GF-D8 (cell line): ENCODE measurements at regions not wholly inside any gene's neighbourhood (a gene's known extent, or its start where the extent isn't known, plus 50 kb on each side); places are given as distances from the start of the nearest gene placed in this dataset.
A peak's percentile ranks its signal among the peaks of the same experiment; 100 is the strongest.

Experiments
- DNase-seq: peaks from one replicate; lab custom pipeline; 2025; lab: John Stamatoyannopoulos, UW

GRCh38 chr5:10173716-10174115 is 76.0 kb downstream of the ATPSCKMT start:
- peak; percentile 66 for DNase-seq

GRCh38 chr5:10172247-10172646 is 77.4 kb downstream of the ATPSCKMT start:
- no peak for DNase-seq

GRCh38 chr5:10169359-10169758 is 80.3 kb downstream of the ATPSCKMT start:
- DNase-seq = no peak

- DNase-seq = no peak
These were observed 81.4 kb downstream of the ATPSCKMT start for GRCh38 chr5:10168254-10168653.

- no peak for DNase-seq
These were observed 81.9 kb downstream of the ATPSCKMT start for GRCh38 chr5:10167806-10168205.

- no peak for DNase-seq
These were observed 83.3 kb downstream of the ATPSCKMT start for GRCh38 chr5:10166392-10166791.

- DNase-seq = no peak
These were observed 87.2 kb downstream of the ATPSCKMT start for GRCh38 chr5:10162468-10162867.

- no peak for DNase-seq
These were observed 87.9 kb downstream of the ATPSCKMT start for GRCh38 chr5:10161778-10162177.

GRCh38 chr5:10160241-10160640 is 89.4 kb downstream of the ATPSCKMT start:
- DNase-seq = no peak

DNA sequence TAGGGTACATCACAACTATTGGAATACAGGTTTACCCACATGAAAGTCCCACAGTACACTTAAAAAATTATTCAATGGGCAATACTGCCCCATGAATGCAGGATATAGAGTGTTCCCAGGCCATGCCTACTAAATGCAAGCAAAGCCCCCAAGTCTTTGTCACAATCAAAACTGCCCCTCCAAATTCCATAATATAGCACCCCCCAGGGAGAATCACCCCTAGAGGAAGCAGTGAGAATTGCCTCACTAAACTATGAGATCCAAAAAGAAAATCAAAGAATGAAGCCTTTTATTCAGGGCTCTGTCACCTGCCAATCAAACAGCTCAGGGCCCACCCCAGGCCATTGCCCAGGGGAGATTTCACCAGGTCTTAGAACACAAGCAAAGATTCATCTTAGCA is 90.8 kb downstream of the ATPSCKMT start:
- no peak for DNase-seq

DNA sequence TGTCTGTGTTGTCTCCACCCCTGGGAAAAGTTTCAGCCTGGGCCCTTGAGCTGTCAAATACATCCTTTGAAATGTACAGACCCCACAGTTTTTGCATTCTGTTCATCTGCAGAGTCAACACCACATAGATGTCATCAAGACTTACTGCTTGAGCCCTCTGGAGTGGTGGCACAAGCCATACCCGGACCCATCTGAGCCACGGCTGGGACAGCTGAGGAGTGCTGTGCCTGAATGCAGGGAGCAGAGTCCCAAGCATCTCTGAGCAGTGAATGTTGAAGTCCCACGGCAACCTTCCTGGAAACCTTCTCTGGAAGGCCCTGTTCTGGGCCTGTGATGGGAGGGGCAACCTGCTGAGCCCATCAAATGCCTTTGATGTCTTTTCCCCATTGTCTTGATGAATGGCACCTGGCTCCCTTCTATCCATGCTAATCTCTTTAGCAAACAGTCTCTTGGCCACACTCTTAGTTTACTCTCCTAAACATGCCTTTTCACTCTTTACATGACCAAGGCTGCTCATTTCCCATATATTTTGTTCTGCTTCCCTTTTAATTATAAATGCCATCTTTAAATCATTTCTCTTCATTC is 92.5 kb downstream of the ATPSCKMT start:
- DNase-seq = no peak

DNA sequence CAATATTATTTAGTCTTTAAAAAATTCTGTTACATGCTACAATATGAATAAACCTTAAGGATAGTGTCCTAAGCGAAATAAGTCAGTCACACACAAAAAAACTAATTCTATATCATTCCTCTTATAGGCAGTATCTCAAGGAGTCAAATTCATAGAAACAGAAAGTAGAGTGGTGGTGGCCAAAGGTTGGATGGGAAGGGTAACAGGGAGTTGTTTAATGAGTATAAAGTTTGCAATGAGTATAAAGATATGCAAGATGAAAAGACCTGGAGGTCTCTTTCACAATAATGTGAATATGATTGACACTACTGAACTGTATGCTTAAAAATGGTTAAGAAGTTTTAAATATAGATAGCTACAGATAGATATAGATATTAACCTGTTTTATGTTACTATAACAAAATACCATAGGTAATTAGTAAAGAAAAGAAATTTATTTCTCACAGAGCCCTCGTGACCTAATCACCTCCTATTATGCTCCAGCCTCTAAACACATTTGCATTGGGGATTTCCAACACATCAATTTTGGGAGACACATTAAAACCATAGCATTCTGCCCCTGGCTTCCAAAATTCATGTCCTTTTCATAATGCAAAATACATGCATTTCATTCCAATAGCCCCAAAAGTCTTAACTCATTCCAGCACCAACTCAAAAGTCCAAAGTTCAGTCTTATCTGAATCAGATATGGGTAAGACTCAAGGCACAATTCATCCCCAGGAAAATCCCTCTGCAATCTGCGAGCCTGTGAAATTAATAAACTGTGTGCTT is 93.6 kb downstream of the ATPSCKMT start:
- DNase-seq = no peak

- no peak for DNase-seq
These were observed 95.7 kb downstream of the ATPSCKMT start for GRCh38 chr5:10153808-10154537.

- no peak for DNase-seq
These were observed 96.3 kb downstream of the ATPSCKMT start for GRCh38 chr5:10153394-10153793.

DNA sequence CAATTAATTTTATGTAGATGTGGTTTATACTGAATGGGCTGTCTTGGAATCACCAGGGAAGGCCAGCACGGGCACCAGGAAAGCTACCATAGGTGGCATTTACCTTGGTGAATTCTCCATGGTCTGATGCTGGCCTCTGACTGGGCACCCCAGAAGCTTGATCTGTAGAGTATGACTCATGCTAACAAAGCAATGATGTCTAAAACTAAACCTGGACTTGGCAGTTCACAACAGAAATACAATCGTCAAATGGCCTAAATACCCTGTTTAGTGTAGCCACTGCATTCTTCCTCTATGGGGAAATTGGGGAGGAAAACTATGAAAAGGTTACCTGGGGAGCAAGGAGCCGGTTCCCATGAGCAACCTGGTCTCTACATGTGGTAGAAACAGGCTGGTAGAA is 98.0 kb downstream of the ATPSCKMT start:
- DNase-seq = no peak

DNA sequence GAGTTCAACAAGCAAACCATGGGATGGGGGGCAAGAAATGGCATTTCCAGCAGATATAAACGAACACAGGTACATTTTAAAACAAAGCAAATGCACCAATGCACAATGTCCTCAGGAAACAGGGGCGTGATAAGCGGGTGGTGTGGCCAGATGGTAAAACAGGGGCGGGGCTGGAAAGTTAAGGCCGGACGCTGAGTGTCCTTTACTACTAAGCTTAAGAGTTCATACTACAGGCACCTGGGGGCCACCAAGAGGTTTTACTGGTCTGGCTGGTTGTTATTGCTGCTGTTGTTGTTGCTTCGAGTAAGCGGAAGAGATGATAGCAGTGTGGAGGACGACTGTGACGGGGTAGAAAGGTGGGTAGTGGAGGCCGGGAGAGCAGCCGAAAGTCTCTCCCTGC is 99.8 kb downstream of the ATPSCKMT start:
- no peak for DNase-seq

DNA sequence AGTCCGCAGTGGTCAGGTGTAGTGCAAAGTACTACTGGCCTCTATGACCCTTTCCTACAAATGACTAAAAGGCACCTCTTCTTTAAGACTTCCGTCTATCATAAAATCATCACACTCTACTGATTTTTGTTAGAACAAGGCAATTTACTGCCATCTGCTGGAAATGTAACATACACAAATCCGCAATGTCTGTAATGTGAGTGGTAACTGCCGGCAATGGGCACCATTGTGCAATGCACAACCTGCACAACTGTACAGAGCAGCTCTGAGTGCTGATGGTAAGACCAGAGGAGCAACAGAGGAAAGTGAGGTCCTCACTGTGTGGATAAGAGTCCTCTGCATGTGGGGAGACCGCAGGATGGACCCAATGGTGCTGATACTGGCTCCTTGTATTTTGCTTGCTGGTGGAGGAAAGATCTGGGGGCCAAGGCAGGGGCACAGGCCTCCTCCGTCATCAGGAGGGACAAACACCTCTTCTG is 103.7 kb downstream of the ATPSCKMT start:
- peak; percentile 16 for DNase-seq

DNA sequence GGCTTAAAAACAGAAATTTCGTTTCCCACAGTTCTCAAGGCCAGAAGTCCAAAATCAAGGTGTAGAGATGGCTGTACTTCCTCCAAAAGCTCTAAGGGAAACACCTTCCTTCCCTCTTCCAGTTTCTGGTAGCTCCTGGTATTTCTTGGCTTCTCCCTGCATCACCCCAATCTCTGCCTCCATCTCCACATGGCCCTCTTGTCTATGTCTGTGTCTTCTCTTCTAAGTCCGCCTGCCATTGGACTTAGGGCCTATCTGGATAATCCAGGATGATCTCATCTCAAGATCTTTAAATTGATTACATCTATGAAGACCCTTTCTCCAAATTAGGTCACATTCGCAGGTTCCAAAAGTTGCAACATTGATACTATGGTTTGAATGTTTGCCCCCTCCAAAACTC is 105.6 kb downstream of the ATPSCKMT start:
- DNase-seq = no peak

GRCh38 chr5:10140195-10140973 is 109.3 kb downstream of the ATPSCKMT start:
- no peak for DNase-seq

GRCh38 chr5:10138395-10139057 is 111.2 kb downstream of the ATPSCKMT start:
- DNase-seq = no peak

- DNase-seq = no peak
These were observed 115.9 kb downstream of the ATPSCKMT start for GRCh38 chr5:10133830-10134229.

GRCh38 chr5:10130881-10131280 is 118.8 kb downstream of the ATPSCKMT start:
- no peak for DNase-seq
